WI38 (cell line): ENCODE measurements at regions not wholly inside any gene's neighbourhood (a gene's known extent, or its start where the extent isn't known, plus 50 kb on each side); places are given as distances from the start of the nearest gene placed in this dataset.

Source experiments
- H3K4me3 ChIP-seq: 2 replicates; pipeline ENCODE4 v1.5.1; 2011; ENCODE audit warnings: low read depth, mild to moderate bottlenecking, control low read depth, low read length
- CTCF ChIP-seq: IDR thresholded peaks from 2 replicates; pipeline ENCODE4 v1.5.1; 2012; ENCODE audit warnings: low read depth, mild to moderate bottlenecking, control low read depth, low read length

- no peak for TF ChIP-seq CTCF
- H3K4me3 ChIP-seq: no peak overlapping the region
Measured at GRCh38 chr11:103547691-103548090, 438.5 kb downstream of the DYNC2H1 start.

GRCh38 chr11:103548838-103549237, 439.6 kb downstream of the DYNC2H1 start:
- TF ChIP-seq CTCF: no peak
- H3K4me3 ChIP-seq: no peak overlapping the region

- TF ChIP-seq CTCF: no peak
- H3K4me3 ChIP-seq: no peak overlapping the region
Measured at GRCh38 chr11:103550811-103551210, 441.6 kb downstream of the DYNC2H1 start.

GRCh38 chr11:103552086-103552485, 442.9 kb downstream of the DYNC2H1 start:
- H3K4me3 ChIP-seq: no peak overlapping the region
- no peak for TF ChIP-seq CTCF

- no peak overlapping the region for H3K4me3 ChIP-seq
- no peak for TF ChIP-seq CTCF
Measured at GRCh38 chr11:103556171-103556570, 446.9 kb downstream of the DYNC2H1 start.

- TF ChIP-seq CTCF: no peak
- H3K4me3 ChIP-seq: no peak overlapping the region
Measured at GRCh38 chr11:103566116-103566515, 456.9 kb downstream of the DYNC2H1 start.

GRCh38 chr11:103581760-103582159, 454.7 kb upstream of the DDI1 start:
- no peak for TF ChIP-seq CTCF
- H3K4me3 ChIP-seq: no peak overlapping the region
